Fibroblast of lung (primary cell): ENCODE measurements at regions not wholly inside any gene's neighbourhood (a gene's known extent, or its start where the extent isn't known, plus 50 kb on each side); places are given as distances from the start of the nearest gene placed in this dataset.

ENCODE experiments used
- DNase-seq, 2 donors: peaks; one replicate each; pipeline versions ENCODE4 v3.0.0 to v3.0.0-alpha.2; 2010; ENCODE audit warnings: low read depth in 2 of 2
- H2AFZ ChIP-seq: 2 replicates; pipeline ENCODE4 v1.5.1; 2012; ENCODE audit warnings: low read length, control low read depth, inconsistent platforms
- H3K27ac ChIP-seq: 2 replicates; pipeline ENCODE4 v1.5.1; 2011; ENCODE audit warnings: low read length, control low read depth; ENCODE audit not compliant: insufficient read depth
- H3K27me3 ChIP-seq: 2 replicates; pipeline ENCODE4 v1.5.1; 2011; ENCODE audit warnings: mild to moderate bottlenecking, low read length; ENCODE audit not compliant: control insufficient read depth, insufficient read depth
- H3K36me3 ChIP-seq: 2 replicates; pipeline ENCODE4 v1.5.1; 2011; ENCODE audit warnings: low read length; ENCODE audit not compliant: control insufficient read depth, insufficient read depth
- H3K4me1 ChIP-seq: 2 replicates; pipeline ENCODE4 v1.5.1; 2011; ENCODE audit warnings: low read length; ENCODE audit not compliant: control insufficient read depth, insufficient read depth; ENCODE audit errors: extremely low read depth
- H3K4me2 ChIP-seq: 2 replicates; pipeline ENCODE4 v1.5.1; 2011; ENCODE audit warnings: low read length, control low read depth; ENCODE audit not compliant: insufficient read depth; ENCODE audit errors: extremely low read depth
- H3K4me3 ChIP-seq, 4 experiments: fragments of 200-600 bp in 1 of 4; sonication (generic) in 1 of 4; replicated peaks in 1 of 4; 2 replicates each; pipeline ENCODE4 v1.5.1; 2011 to 2016; ENCODE audit warnings: low read length in 4 of 4, low read depth in 3 of 4, mild to moderate bottlenecking in 3 of 4, control low read depth in 2 of 4, inconsistent platforms in 1 of 4, mixed read lengths in 1 of 4; ENCODE audit not compliant: insufficient read depth in 1 of 4; ENCODE audit errors: control extremely low read depth in 1 of 4
- H3K79me2 ChIP-seq: 2 replicates; pipeline ENCODE4 v1.5.1; 2012; ENCODE audit warnings: mild to moderate bottlenecking, low read length, inconsistent platforms; ENCODE audit not compliant: control insufficient read depth, insufficient read depth
- H3K9ac ChIP-seq: 2 replicates; pipeline ENCODE4 v1.5.1; 2011; ENCODE audit warnings: mild to moderate bottlenecking, low read length, control low read depth; ENCODE audit not compliant: insufficient read depth
- H3K9me3 ChIP-seq: 2 replicates; pipeline ENCODE4 v1.5.1; 2012; ENCODE audit warnings: low read depth, low read length; ENCODE audit not compliant: control insufficient read depth, insufficient read depth
- H4K20me1 ChIP-seq: 2 replicates; pipeline ENCODE4 v1.5.1; 2011; ENCODE audit warnings: low read length; ENCODE audit not compliant: control insufficient read depth, insufficient read depth; ENCODE audit errors: extremely low read depth
- EZH2 ChIP-seq: IDR thresholded peaks from 2 replicates; pipeline ENCODE4 v1.5.1; 2012; ENCODE audit warnings: low read length, control low read depth, mild to moderate bottlenecking; ENCODE audit errors: missing control alignments
- TF ChIP-seq, protein P1 (sequence below), 2 donors: IDR thresholded peaks in 1 of 2; conservative IDR thresholded peaks in 1 of 2; 1 replicate in 1 of 2; 2 replicates in 1 of 2; pipeline ENCODE4 v1.5.1; 2011 to 2012; ENCODE audit warnings: low read length in 2 of 2, control low read depth in 1 of 2, inconsistent platforms in 1 of 2, low read depth in 1 of 2, mild to moderate bottlenecking in 1 of 2

DNA sequence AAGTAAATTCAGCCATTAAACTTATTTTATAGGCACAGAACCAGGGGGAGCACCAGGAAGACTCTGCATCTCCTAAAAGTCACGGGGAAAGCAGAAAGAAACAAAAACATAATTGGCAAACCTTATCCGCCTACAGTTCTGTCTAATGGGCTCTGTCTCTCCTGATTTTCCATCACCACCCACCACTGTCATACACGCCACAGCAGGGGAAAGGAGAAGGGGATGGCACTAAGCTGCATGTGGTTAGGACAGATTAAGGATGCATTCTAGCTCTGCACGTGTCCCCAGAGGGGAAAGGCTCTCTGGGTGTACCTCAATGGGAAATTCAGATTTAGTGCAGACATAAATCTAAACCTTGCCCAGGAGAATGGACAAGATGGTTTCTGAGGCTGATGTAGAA is 359.8 kb downstream of the TMEM114 start:
- Histone ChIP-seq H3K9me3 (no peaks in the 10 kb centered on the region), H3K27me3 (no peaks in the 10 kb centered on the region), H3K79me2 (no peaks in the 10 kb centered on the region), H3K9ac (no peak overlapping the region), H3K4me1 (no peaks in the 10 kb centered on the region), H3K4me3 (no peak overlapping the region), H2AFZ (no peak overlapping the region), H4K20me1 (no peaks in the 10 kb centered on the region), H3K4me2 (no peak overlapping the region), H3K36me3 (no peaks in the 10 kb centered on the region), H3K27ac (no peak overlapping the region)
- no peak for DNase-seq
- no peak for TF ChIP-seq EZH2
- TF ChIP-seq, protein P1, sequence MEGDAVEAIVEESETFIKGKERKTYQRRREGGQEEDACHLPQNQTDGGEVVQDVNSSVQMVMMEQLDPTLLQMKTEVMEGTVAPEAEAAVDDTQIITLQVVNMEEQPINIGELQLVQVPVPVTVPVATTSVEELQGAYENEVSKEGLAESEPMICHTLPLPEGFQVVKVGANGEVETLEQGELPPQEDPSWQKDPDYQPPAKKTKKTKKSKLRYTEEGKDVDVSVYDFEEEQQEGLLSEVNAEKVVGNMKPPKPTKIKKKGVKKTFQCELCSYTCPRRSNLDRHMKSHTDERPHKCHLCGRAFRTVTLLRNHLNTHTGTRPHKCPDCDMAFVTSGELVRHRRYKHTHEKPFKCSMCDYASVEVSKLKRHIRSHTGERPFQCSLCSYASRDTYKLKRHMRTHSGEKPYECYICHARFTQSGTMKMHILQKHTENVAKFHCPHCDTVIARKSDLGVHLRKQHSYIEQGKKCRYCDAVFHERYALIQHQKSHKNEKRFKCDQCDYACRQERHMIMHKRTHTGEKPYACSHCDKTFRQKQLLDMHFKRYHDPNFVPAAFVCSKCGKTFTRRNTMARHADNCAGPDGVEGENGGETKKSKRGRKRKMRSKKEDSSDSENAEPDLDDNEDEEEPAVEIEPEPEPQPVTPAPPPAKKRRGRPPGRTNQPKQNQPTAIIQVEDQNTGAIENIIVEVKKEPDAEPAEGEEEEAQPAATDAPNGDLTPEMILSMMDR (conservative IDR thresholded peaks at IDR 0.05 in 1 of 2, IDR thresholded peaks at IDR 0.05 in 1 of 2; ENCODE audit: low read depth in 1 of 2, low read length in 2 of 2) = no peak

DNA sequence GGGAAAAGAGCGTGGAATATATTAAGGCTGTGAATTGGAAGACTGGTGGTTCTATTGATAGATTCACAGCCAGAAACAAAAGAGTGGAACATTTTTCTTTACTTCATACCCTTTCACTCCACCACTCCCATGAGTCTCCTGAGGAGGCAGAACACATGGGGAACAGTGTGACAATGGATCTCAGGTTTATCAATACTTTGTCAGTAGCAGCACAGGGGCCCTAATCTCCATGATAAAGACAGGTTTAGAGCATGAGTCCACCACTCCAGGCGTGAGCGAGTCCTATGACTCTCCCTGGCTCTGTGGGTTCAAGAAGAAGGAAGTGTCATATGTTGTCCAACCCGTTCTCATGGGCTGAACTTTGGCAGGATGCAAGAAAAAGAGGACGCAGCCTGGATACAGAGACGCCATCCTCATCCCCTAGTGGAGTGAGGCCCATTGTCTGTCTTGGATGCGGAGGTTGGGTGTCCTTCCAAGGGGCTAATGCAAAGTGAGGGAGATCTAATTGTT is 361.2 kb downstream of the TMEM114 start:
- H2AFZ ChIP-seq = no peak overlapping the region
- no peaks in the 10 kb centered on the region for H3K79me2 ChIP-seq
- DNase-seq = no peak
- no peak overlapping the region for H3K4me2 ChIP-seq
- H3K9ac ChIP-seq = no peak overlapping the region
- TF ChIP-seq, protein P1 (conservative IDR thresholded peaks at IDR 0.05 in 1 of 2, IDR thresholded peaks at IDR 0.05 in 1 of 2; ENCODE audit: low read depth in 1 of 2, low read length in 2 of 2) = no peak
- no peak for TF ChIP-seq EZH2
- no peaks in the 10 kb centered on the region for H4K20me1 ChIP-seq
- no peaks in the 10 kb centered on the region for H3K27me3 ChIP-seq
- no peaks in the 10 kb centered on the region for H3K4me1 ChIP-seq
- no peak overlapping the region for H3K27ac ChIP-seq
- no peaks in the 10 kb centered on the region for H3K36me3 ChIP-seq
- no peak overlapping the region for H3K4me3 ChIP-seq
- no peaks in the 10 kb centered on the region for H3K9me3 ChIP-seq

DNA sequence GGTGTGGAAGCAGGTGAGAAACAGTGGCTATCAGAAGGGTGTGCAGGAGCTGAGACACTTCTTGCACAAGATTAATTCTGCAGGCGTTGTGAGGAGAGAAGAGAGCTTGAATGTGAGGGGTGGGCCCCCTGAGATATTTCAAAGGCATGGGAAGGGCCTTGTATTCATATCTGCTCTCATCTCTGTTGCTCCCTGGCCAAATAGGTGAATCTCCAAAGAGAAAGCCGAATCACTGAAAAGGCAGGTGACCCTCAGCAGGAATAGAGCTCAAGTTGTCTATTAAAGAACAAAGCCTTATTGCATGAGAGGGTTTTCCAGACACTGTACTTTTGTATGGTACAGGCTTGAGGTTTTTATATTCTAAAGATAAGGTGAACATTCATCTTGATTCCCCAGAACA is 373.1 kb downstream of the TMEM114 start:
- H3K4me2 ChIP-seq = no peak overlapping the region
- H3K27ac ChIP-seq = no peak overlapping the region
- H3K4me1 ChIP-seq = no peaks in the 10 kb centered on the region
- H2AFZ ChIP-seq = no peak overlapping the region
- TF ChIP-seq, protein P1 (conservative IDR thresholded peaks at IDR 0.05 in 1 of 2, IDR thresholded peaks at IDR 0.05 in 1 of 2; ENCODE audit: low read depth in 1 of 2, low read length in 2 of 2) = no peak
- TF ChIP-seq EZH2 = no peak
- no peak for DNase-seq
- no peak overlapping the region for H3K4me3 ChIP-seq
- H3K79me2 ChIP-seq = no peaks in the 10 kb centered on the region
- H3K27me3 ChIP-seq = no peaks in the 10 kb centered on the region
- no peaks in the 10 kb centered on the region for H3K9me3 ChIP-seq
- H3K36me3 ChIP-seq = no peaks in the 10 kb centered on the region
- H3K9ac ChIP-seq = no peak overlapping the region
- no peaks in the 10 kb centered on the region for H4K20me1 ChIP-seq
